ENCODE measurements at regions not wholly inside any gene's neighbourhood (a gene's known extent, or its start where the extent isn't known, plus 50 kb on each side); places are given as distances from the start of the nearest gene placed in this dataset.

GRCh38 chr11:39724404-39724803, 1735.0 kb downstream of the LRRC4C start:
- no peak for TF ChIP-seq CTCF (IDR thresholded peaks at IDR 0.05; ENCODE audit: low read depth, low read length)
- no peak for DNase-seq (ENCODE audit: low read depth, low spot score)
- Histone ChIP-seq H3K9me3 (ENCODE audit: control insufficient read depth, insufficient read depth, low read length) (no peaks in the 10 kb centered on the region; the same call in 1 of the 2 replicates), H3K27ac (ENCODE audit: low read depth, low read length) (no peak overlapping the region), H3K4me3 (ENCODE audit: low read depth, low read length) (no peak overlapping the region), H3K27me3 (ENCODE audit: control insufficient read depth, insufficient read depth, low read length) (no peaks in the 10 kb centered on the region)
- ChIA-PET POLR2A (no interaction called here), CTCF (no interaction called here)

- Histone ChIP-seq H3K9me3 (ENCODE audit: control insufficient read depth, insufficient read depth, low read length) (peaks cover 7% of the 10 kb centered on the region; the same call in 1 of the 2 replicates), H3K27ac (ENCODE audit: low read depth, low read length) (no peak overlapping the region), H3K27me3 (ENCODE audit: control insufficient read depth, insufficient read depth, low read length) (no peaks in the 10 kb centered on the region), H3K4me3 (ENCODE audit: low read depth, low read length) (no peak overlapping the region)
- no peak for TF ChIP-seq CTCF (IDR thresholded peaks at IDR 0.05; ENCODE audit: low read depth, low read length)
- ChIA-PET CTCF (no interaction called here), POLR2A (no interaction called here)
- DNase-seq (ENCODE audit: low read depth, low spot score): no peak
These were observed 1746.9 kb downstream of the LRRC4C start for GRCh38 chr11:39712581-39712980.

- no peak for TF ChIP-seq CTCF (IDR thresholded peaks at IDR 0.05; ENCODE audit: low read depth, low read length)
- Histone ChIP-seq H3K4me3 (ENCODE audit: low read depth, low read length) (no peak overlapping the region), H3K27me3 (ENCODE audit: control insufficient read depth, insufficient read depth, low read length) (no peaks in the 10 kb centered on the region), H3K9me3 (ENCODE audit: control insufficient read depth, insufficient read depth, low read length) (peaks cover 2% of the 10 kb centered on the region; the same call in 1 of the 2 replicates), H3K27ac (ENCODE audit: low read depth, low read length) (no peak overlapping the region)
- ChIA-PET CTCF (no interaction called here), POLR2A (no interaction called here)
- DNase-seq (ENCODE audit: low read depth, low spot score): no peak
These were observed 1768.6 kb downstream of the LRRC4C start for GRCh38 chr11:39690856-39691255.

- peaks cover 9% of the 10 kb centered on the region for H3K9me3 ChIP-seq (ENCODE audit: control insufficient read depth, insufficient read depth, low read length)
- ChIA-PET POLR2A (no interaction called here), CTCF (no interaction called here)
- DNase-seq (ENCODE audit: low read depth, low spot score): no peak
- H3K4me3 ChIP-seq (ENCODE audit: low read depth, low read length): no peak overlapping the region
- no peak overlapping the region for H3K27ac ChIP-seq (ENCODE audit: low read depth, low read length)
- TF ChIP-seq CTCF (IDR thresholded peaks at IDR 0.05; ENCODE audit: low read depth, low read length): no peak
- no peaks in the 10 kb centered on the region for H3K27me3 ChIP-seq (ENCODE audit: control insufficient read depth, insufficient read depth, low read length)
These were observed 1775.4 kb downstream of the LRRC4C start for GRCh38 chr11:39683951-39684554.

GRCh38 chr11:39683288-39683950, 1776.0 kb downstream of the LRRC4C start:
- TF ChIP-seq CTCF (IDR thresholded peaks at IDR 0.05; ENCODE audit: low read depth, low read length): no peak
- no peak for DNase-seq (ENCODE audit: low read depth, low spot score)
- H3K9me3 ChIP-seq (ENCODE audit: control insufficient read depth, insufficient read depth, low read length): peaks cover 9% of the 10 kb centered on the region
- no peak overlapping the region for H3K4me3 ChIP-seq (ENCODE audit: low read depth, low read length)
- H3K27me3 ChIP-seq (ENCODE audit: control insufficient read depth, insufficient read depth, low read length): no peaks in the 10 kb centered on the region
- no peak overlapping the region for H3K27ac ChIP-seq (ENCODE audit: low read depth, low read length)
- ChIA-PET POLR2A (no interaction called here), CTCF (no interaction called here)
